ENCODE measurements at regions not wholly inside any gene's neighbourhood (a gene's known extent, or its start where the extent isn't known, plus 50 kb on each side); places are given as distances from the start of the nearest gene placed in this dataset.

DNA sequence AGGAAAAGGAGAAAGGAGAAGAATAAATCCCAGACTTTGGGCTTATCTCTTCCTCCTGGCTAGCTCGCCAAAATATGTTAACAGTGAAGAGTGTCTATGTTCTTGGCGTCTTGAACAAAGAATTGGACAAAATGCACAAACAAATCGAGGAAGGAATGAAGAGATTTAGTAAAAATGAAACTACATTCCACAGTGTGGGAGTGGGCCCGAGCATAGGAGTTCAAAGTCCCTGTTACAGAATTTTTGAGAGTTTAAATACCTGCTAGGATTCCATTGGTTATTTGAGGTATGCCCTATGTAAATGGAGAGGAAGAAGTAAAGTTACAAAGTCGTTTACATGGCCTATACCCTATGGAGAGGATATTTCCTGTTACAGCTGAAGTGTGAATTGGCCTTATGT, 525.1 kb upstream of the CNTN5 start:
- TF ChIP-seq, protein P1, sequence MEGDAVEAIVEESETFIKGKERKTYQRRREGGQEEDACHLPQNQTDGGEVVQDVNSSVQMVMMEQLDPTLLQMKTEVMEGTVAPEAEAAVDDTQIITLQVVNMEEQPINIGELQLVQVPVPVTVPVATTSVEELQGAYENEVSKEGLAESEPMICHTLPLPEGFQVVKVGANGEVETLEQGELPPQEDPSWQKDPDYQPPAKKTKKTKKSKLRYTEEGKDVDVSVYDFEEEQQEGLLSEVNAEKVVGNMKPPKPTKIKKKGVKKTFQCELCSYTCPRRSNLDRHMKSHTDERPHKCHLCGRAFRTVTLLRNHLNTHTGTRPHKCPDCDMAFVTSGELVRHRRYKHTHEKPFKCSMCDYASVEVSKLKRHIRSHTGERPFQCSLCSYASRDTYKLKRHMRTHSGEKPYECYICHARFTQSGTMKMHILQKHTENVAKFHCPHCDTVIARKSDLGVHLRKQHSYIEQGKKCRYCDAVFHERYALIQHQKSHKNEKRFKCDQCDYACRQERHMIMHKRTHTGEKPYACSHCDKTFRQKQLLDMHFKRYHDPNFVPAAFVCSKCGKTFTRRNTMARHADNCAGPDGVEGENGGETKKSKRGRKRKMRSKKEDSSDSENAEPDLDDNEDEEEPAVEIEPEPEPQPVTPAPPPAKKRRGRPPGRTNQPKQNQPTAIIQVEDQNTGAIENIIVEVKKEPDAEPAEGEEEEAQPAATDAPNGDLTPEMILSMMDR (IDR thresholded peaks at IDR 0.05): no peak
- TF ChIP-seq, protein P2, sequence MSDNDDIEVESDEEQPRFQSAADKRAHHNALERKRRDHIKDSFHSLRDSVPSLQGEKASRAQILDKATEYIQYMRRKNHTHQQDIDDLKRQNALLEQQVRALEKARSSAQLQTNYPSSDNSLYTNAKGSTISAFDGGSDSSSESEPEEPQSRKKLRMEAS (IDR thresholded peaks at IDR 0.05; ENCODE audit: low read depth): no peak
- TF ChIP-seq RXRA (IDR thresholded peaks at IDR 0.05; ENCODE audit: borderline replicate concordance, low read depth): no peak

Measured in SK-N-SH (cell line).